GM19467 (cell line): ENCODE measurements at regions not wholly inside any gene's neighbourhood (a gene's known extent, or its start where the extent isn't known, plus 50 kb on each side); places are given as distances from the start of the nearest gene placed in this dataset.
"Not testable (repeated sequence)": the region's sequence is repeated elsewhere in the genome, so short reads cannot be mapped to it uniquely, and the experiment has no call there.

Source experiments
- ATAC-seq: cut with Tn5 transposase; IDR thresholded peaks from one replicate; pipeline ENCODE4 v1.9.1; 2021; ENCODE audit warnings: mild to moderate bottlenecking, moderate library complexity; ENCODE audit not compliant: unreplicated experiment

DNA sequence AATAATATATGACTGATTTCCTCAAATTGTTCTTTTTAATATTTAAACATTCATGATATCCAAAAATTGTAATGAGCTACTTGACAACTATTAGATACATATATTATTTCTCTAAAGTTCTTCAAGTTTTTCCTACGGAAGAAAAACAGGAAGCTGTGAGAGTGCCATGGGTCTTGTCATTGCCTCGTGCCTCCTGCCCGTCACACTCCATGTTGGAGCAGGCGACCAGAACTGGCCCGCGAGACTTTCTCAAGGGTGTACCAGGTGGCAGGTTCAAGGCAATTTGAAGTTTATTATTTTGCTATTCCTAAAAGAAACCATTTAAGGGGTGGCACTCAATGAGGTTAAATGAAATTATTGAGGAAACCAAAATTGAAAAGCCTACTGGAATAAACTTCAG lies 337.2 kb downstream of the HACE1 start:
- no peak for ATAC-seq

DNA sequence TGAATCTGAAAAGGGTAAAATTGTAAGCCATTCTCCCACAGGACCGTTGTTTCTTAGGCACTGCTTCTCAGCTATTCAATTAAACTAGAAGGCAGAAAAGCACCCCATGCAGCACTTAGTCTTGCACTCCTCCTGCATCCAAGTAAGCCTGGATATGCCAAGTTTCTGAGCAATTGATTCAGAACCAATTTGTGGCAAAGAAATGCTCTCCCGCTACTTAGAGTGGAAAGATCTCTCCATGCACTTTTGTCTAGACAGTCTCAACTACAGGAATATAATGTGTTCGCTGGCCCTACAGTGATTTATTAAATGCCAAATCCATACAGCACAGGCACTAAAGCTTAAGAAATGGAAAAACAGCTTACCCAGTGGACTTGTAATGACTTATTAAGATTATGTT lies 338.5 kb downstream of the HACE1 start:
- no peak for ATAC-seq

DNA sequence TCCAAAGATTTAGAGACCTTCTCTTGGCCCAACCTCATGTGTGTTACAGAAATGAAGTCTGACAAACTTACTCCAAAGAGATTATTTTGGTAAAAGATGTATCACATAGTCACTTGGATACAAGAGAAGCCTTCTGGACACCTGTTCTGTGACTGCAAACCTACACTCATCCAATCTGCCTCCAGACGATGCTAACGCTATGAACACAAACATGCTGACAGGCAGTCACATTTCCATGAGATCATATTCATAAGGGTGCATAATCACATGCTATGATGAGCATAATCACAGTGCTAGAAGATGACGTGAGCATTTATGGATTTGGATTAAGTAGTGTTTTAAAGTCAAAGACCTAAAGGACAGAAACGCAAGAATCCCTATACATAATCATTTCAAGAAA lies 340.2 kb downstream of the HACE1 start:
- ATAC-seq, result no peak

GRCh38 chr6:104509355-104509754 lies 350.4 kb downstream of the HACE1 start:
- ATAC-seq, result no peak

DNA sequence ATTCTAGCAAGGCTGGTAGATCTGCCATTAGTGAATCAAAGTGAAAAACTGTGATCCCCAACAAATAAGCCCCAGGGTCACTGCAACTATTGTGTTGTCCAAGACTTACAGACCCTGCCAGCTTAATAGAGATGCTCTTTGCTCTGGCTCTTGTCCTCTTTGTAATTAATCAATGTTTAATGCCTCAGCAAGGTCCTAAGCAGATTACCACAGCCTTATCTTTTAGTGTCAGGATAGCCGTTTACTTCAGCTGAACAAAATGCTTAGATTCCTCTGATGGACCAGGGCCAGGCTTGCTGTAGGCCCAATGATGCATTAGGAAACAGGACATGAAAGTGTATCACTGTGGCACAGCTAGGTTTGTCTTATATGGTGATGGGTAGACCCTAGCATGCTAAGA lies 353.3 kb downstream of the HACE1 start:
- no peak for ATAC-seq

DNA sequence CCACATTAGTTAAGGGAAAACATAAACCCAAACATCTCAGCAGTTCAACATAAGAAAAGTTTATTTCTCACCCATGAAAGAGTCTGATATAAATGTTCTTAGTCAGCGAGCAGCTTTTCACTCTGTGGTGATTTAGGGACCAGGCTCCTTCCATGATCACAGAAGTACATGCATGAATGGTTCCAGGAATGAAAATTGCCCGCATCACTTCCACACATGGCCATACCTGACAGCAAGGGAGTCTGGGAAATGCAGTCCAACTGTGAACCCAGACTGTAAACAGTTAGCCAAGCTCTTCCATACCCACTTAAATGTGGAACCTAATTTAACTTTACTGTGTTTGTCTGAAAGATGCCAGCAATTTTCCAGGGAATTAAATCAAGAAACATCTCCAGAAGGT lies 353.9 kb downstream of the HACE1 start:
- ATAC-seq, result no peak

DNA sequence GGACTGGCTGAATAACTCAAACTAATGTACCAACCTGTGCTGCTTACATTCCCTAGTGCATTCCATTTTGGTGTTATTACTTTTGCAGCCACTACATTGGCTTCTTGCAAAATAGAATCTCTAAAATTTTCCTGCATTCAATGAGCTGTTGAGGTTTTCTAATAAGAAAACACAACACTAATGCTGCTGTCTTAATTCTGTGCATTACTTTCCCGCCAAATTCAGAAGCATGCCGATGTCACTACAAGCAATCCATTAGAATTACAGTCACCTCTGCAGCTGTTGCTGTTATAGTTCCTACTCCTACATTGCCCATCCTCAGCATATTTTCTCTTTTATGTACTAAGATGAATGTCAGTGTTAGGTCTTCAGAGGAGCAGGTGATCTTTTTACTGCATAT lies 359.5 kb downstream of the HACE1 start:
- no peak for ATAC-seq

DNA sequence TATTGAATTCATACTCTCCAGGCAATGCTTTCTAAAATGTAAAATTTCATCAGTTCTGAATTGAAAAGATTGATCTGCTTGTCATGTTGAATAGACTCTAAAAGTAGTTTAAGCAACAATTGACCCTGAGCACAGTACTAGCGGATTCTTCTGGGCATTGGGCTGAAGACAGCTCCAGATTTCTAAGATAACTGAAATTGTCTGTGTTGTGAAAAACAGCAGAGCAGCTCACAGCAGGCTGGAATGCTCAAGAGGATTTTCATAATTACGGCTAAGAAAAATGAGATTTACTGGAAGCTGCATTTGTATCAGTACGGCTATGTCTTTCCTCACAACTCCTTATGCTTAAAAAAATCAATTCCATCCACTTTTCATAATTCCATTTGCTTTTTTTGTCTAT lies 373.7 kb downstream of the HACE1 start:
- ATAC-seq, result no peak

DNA sequence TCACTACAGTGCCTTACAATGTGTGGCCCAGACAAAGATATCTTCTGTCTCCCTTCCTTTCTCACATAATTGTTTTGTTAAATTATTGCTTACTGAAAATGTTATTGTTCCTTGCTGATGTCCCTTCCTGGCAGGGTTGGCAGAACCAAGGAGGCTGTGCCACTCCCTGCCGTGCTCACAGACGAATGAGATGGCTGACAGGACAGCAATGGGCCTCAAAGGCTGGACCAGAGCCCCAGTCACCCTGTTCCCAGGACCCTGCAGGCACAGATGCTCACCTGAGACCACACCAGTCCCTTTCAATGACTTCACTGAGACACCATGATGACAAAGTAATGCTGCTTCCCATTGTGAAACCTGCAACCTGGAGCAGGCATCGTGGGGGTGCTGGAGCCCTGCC lies 375.1 kb downstream of the HACE1 start:
- ATAC-seq, result no peak

DNA sequence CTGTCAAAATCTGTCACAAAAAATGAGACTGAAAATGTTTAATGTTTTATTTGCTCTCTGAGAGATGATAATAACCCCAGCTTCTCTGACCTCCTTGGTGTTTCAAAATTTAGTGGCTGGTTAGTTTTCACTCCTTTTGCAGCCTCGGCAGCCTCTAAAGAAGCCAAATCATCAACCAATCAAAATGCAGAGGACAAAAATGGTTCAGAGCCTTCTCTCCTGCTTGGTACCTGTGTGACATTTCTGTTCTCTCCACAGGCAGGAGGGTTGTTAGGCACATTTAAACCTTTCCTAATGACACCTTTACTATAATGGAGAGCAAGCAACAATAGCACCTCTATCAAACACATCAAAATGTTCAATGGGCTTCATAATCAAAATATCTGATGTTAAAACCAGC lies 375.5 kb downstream of the HACE1 start:
- ATAC-seq, result no peak

DNA sequence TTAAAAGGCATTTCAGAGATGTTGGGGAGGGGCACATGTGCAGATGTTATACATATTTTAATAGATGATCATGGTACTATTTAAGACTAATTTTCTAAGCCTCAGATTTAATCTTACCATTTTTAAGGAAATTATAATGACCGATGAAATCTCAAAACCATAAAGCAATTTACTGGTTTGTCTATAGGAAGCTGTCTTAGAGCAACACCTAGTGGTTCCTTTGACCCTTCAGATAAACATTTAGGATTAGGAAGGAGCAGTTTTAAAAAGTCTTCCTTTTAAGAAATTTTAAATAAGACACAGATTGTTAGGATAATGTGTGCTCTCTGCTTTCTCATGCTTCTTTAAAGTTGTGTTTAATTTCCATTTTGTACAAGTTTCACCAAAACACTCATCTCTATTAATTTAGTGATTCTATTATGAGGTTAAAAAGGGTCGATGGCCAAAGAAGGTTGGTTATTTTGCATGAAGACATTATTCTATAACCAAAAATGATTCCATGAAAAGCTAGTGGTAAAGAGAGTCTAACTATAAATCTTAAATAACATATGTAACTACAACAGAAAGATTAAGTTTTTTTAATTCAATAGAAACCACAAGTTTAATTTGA lies 376.4 kb downstream of the HACE1 start:
- no peak for ATAC-seq

DNA sequence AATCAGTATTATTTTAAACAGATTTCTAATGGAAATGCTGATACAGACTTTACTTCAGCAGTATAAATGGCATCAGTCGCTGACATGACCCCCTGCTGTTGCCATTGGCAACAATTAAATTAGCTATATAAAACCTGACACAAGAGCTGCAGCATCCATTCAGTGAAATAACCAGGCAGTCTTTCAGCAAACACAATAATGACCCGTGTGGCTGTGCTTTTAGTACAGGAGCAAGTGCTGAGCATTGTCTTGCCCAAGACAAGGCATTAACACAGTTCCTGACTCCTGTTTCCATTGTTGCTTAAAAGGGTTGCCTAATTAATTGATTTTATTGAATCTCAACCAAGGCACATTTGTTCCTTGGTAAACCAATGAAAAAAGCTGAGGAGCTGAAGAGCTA lies 382.1 kb downstream of the HACE1 start:
- no peak for ATAC-seq

DNA sequence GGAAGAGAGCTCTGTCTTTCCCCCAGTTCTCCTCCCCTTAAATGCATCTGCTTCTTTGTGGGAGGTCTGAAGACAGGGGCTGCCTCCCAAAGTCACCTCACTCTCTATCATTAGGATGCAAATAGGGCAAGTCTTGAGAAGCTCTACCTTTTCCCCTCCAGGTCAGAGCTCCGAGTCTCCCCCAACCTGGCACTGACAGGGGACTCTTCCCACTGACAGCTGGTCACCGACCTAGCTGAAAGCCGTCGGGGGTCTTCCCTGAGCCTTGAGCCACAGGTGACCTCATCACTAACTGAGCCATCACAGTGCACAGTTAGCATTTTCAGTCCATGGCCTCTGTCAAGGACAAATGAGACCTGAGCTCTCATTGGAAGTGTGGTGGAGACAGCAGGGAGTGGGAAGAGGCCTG lies 386.7 kb downstream of the HACE1 start:
- no peak for ATAC-seq

GRCh38 chr6:104472021-104472901 lies 387.5 kb downstream of the HACE1 start:
- no peak for ATAC-seq

GRCh38 chr6:104466306-104466705 lies 393.4 kb downstream of the HACE1 start:
- ATAC-seq, result no peak

DNA sequence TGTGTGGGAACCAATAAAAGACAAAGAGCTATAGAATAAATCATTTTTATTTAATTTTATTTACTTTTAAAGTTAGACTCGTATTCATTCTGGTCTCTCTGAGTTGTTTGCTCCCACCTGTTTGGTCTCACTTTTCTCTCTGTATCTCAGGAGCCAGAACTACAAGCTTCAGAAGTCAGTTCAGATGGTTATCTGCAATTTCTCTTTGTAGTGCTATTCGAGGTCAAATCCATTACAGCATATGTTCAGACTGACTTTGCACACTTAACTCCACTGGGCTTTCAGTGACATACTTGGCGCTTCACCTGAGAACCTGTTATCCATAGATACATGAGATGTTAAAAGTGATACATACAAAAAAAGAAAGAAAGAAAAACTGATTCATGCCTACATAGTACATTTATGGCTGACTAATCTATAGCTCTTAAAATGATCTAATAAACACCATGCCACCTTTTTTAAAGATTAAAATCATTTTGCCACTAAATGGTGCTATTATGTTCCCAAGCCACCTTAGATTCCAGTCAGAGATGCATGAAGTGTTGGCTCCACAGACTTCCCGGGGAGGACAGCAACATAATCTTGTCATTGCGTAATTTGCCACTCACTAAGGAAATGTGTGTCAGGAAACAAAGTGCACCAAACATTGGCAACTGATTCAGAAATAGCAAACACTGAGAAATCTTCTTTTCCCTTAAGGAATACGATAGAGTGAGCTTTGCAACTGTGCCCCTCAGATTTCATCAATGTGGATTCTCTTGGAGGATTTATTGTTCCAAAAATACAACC lies 396.7 kb downstream of the HACE1 start:
- ATAC-seq, result no peak

GRCh38 chr6:104460738-104461483 lies 398.8 kb downstream of the HACE1 start:
- ATAC-seq, result no peak

- ATAC-seq, result peak; percentile 86
Observed at GRCh38 chr6:104459543-104459942, 400.2 kb downstream of the HACE1 start.

- no peak for ATAC-seq
Observed at GRCh38 chr6:104449918-104450317, 409.8 kb downstream of the HACE1 start.

DNA sequence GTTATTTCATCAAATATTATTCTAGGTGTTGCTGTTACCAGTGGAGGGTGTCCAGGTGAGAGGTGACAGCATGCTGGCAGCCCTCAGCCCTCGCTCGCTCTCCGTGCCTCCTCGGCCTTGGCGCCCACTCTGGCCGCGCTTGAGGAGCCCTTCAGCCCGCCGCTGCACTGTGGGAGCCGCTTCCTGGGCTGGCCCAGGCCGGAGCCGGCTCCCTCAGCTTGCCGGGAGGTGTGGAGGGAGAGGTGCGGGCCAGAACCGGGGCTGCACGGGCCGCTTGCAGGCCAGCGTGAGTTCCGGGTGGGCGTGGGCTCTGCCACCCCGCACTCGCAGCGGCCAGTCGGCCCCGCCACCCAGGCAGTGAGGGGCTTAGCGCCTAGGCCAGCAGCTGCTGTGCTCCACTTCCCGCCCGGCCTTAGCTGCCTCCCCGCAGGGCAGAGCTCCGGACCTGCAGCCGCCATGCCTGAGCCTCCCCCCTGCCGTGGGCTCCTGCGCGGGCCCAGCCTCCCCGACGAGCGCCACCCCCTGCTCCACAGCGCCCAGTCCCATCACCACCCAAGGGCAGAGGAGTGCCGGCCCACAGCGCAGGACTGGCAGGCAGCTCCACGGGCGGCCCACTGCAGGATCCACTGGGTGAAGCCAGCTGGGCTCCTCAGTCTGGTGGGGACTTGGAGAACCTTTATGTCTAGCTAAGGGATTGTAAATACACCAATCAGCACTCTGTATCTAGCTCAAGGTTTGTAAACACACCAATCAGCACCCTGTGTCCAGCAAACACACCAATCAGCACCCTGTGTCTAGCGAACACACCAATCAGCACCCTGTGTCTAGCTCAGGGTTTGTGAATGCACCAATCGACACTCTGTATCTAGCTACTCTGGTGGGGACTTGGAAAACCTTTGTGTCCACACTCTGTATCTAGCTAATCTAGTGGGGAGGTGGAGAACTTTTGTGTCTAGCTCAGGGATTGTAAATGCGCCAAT lies 413.3 kb downstream of the HACE1 start:
- ATAC-seq, result not testable (repeated sequence)
